Lower lobe of right lung (tissue), 2 donors: ENCODE measurements at regions not wholly inside any gene's neighbourhood (a gene's known extent, or its start where the extent isn't known, plus 50 kb on each side); places are given as distances from the start of the nearest gene placed in this dataset.

Experiments
- ATAC-seq, 2 donors: fragments of 200-7000 bp; cut with Tn5 transposase; one replicate each; pipeline ENCODE4 v1.9.1; 2020 to 2022; ENCODE audit warnings: mild to moderate bottlenecking in 2 of 2, moderate library complexity in 2 of 2
- DNase-seq: peaks from one replicate; pipeline ENCODE4 v3.0.0-alpha.2; 2020
- H3K27ac ChIP-seq: fragments of 200-600 bp; one replicate; pipeline ENCODE4 v1.8.0; 2022
- H3K27me3 ChIP-seq: fragments of 200-600 bp; one replicate; pipeline ENCODE4 v1.8.0; 2022; ENCODE audit warnings: low read depth
- H3K36me3 ChIP-seq: fragments of 200-600 bp; one replicate; pipeline ENCODE4 v1.8.0; 2022; ENCODE audit warnings: mild to moderate bottlenecking
- H3K4me1 ChIP-seq: fragments of 200-600 bp; one replicate; pipeline ENCODE4 v1.8.0; 2022
- H3K4me3 ChIP-seq: fragments of 200-600 bp; one replicate; pipeline ENCODE4 v1.8.0; 2022; ENCODE audit warnings: mild to moderate bottlenecking
- H3K9me3 ChIP-seq: fragments of 200-600 bp; one replicate; pipeline ENCODE4 v1.8.0; 2022
- CTCF ChIP-seq: fragments of 200-600 bp; IDR thresholded peaks from one replicate; pipeline ENCODE4 v1.8.0; 2022; ENCODE audit warnings: antibody characterized with exemption, mild to moderate bottlenecking
- intact Hi-C: fragments of 100-400 bp; cut with DNase I; formaldehyde crosslinking; loops from one replicate; pipeline ENCODE4 v1.11.0; 2022
- donor health status: DM: no; HTN: yes; CAD: no; lungs with severe emphysema.

GRCh38 chr3:135811651-135812050, 153.9 kb upstream of the PPP2R3A start:
- no peak for TF ChIP-seq CTCF
- Histone ChIP-seq H3K9me3 (no peaks in the 10 kb centered on the region), H3K36me3 (no peaks in the 10 kb centered on the region), H3K4me1 (no peaks in the 10 kb centered on the region), H3K27ac (no peak overlapping the region), H3K4me3 (no peak overlapping the region), H3K27me3 (no peaks in the 10 kb centered on the region)
- no peak for DNase-seq
- ATAC-seq = no peak
- intact Hi-C loops = no loop called here

- Histone ChIP-seq H3K27ac (no peak overlapping the region), H3K27me3 (no peaks in the 10 kb centered on the region), H3K4me1 (no peaks in the 10 kb centered on the region), H3K9me3 (no peaks in the 10 kb centered on the region), H3K36me3 (no peaks in the 10 kb centered on the region), H3K4me3 (no peak overlapping the region)
- no peak for ATAC-seq
- TF ChIP-seq CTCF = no peak
- intact Hi-C loops = no loop called here
- DNase-seq = no peak
Observed at GRCh38 chr3:135812057-135812456, 153.5 kb upstream of the PPP2R3A start.

GRCh38 chr3:135834465-135834864, 131.1 kb upstream of the PPP2R3A start:
- H3K4me3 ChIP-seq = no peak overlapping the region
- H3K36me3 ChIP-seq = no peaks in the 10 kb centered on the region
- no peaks in the 10 kb centered on the region for H3K27me3 ChIP-seq
- H3K27ac ChIP-seq = no peak overlapping the region
- TF ChIP-seq CTCF = no peak
- no peaks in the 10 kb centered on the region for H3K9me3 ChIP-seq
- ATAC-seq (no peak), DNase-seq (no peak)
- intact Hi-C loops = no loop called here
- H3K4me1 ChIP-seq = no peaks in the 10 kb centered on the region

GRCh38 chr3:135837977-135838631, 127.4 kb upstream of the PPP2R3A start:
- Histone ChIP-seq H3K9me3 (no peaks in the 10 kb centered on the region), H3K27ac (no peak overlapping the region), H3K4me1 (no peaks in the 10 kb centered on the region), H3K4me3 (no peak overlapping the region), H3K27me3 (no peaks in the 10 kb centered on the region), H3K36me3 (no peaks in the 10 kb centered on the region)
- no peak for TF ChIP-seq CTCF
- DNase-seq (no peak), ATAC-seq (no peak)
- intact Hi-C loops = no loop called here

- Histone ChIP-seq H3K36me3 (no peaks in the 10 kb centered on the region), H3K27ac (no peak overlapping the region), H3K9me3 (no peaks in the 10 kb centered on the region), H3K27me3 (no peaks in the 10 kb centered on the region), H3K4me1 (no peaks in the 10 kb centered on the region), H3K4me3 (no peak overlapping the region)
- DNase-seq = no peak
- intact Hi-C loops = no loop called here
- ATAC-seq = no peak
- no peak for TF ChIP-seq CTCF
Observed at GRCh38 chr3:135840436-135840835, 125.1 kb upstream of the PPP2R3A start.
